Spleen (tissue), 7 donors: ENCODE measurements at regions not wholly inside any gene's neighbourhood (a gene's known extent, or its start where the extent isn't known, plus 50 kb on each side); places are given as distances from the start of the nearest gene placed in this dataset.

Experiments used
- CTCF ChIP-seq, 11 experiments: fragments of 200-600 bp in 7 of 11; fragments of 450-650 bp in 4 of 11; sonication (generic) in 4 of 11; IDR thresholded peaks in 8 of 11; conservative IDR thresholded peaks in 3 of 11; 1 replicate in 7 of 11; 2 replicates in 4 of 11; pipeline versions ENCODE4 v1.4.0 to v1.8.0; 2016 to 2021; ENCODE audit warnings: antibody characterized with exemption in 11 of 11, inconsistent platforms in 4 of 11, mild to moderate bottlenecking in 1 of 11
- POLR2A ChIP-seq, 3 donors: fragments of 450-650 bp; IDR thresholded peaks; one replicate each; pipeline ENCODE4 v1.5.1; 2017; ENCODE audit warnings: antibody characterized with exemption in 3 of 3, mild to moderate bottlenecking in 1 of 3
- POLR2AphosphoS5 ChIP-seq, 3 donors: sonication (generic); formaldehyde crosslinking; IDR thresholded peaks; one replicate each; pipeline ENCODE4 v1.5.1; 2017; ENCODE audit warnings: antibody characterized with exemption in 3 of 3
- donor health status: DM: no; HTN: no; CAD: no; lungs with moderate emphysema.
- donor health status: DM: no; HTN: no; CAD: no.
- donor health status: DM: no; HTN: no; CAD: no.

GRCh38 chr14:97706819-97707218 lies 909.6 kb downstream of the VRK1 start:
- no peak for TF ChIP-seq CTCF (IDR thresholded peaks at IDR 0.05 in 8 of 11, conservative IDR thresholded peaks at IDR 0.05 in 3 of 11)
- TF ChIP-seq POLR2A (IDR thresholded peaks at IDR 0.05): no peak
- TF ChIP-seq POLR2AphosphoS5 (IDR thresholded peaks at IDR 0.05): peak in 1 of 3 donors; percentile 24
